Activated CD8-positive, alpha-beta memory T cell treated with anti-CD3 and anti-CD28 coated beads for 1 hour (primary cell): ENCODE measurements at regions not wholly inside any gene's neighbourhood (a gene's known extent, or its start where the extent isn't known, plus 50 kb on each side); places are given as distances from the start of the nearest gene placed in this dataset.

Experiments used
- DNase-seq, 2 donors: peaks; one replicate each; pipeline ENCODE4 v3.0.0-alpha.2; 2020; ENCODE audit warnings: low read depth in 1 of 2; ENCODE audit errors: extremely low read depth in 1 of 2

DNA sequence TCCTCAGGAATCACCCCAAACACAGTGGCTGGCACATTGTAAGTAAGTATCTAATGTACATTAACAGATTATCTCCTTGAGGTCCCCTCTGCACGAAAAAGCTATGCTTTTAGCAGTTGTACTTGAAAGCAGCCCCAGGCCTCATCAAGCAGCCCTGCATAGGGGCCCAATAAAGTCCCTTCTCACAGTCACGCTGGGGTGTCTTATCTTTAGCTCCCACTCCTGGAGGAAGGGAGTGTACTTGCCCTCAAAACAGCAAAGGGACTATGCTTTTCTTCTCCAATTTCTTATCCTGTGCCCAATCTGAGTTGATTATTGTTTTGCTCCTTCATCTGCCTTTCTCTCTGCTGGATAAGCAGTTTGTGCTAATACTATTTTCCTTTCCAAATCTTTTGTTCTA is 168.8 kb upstream of the PLXNA2 start:
- no peak for DNase-seq

DNA sequence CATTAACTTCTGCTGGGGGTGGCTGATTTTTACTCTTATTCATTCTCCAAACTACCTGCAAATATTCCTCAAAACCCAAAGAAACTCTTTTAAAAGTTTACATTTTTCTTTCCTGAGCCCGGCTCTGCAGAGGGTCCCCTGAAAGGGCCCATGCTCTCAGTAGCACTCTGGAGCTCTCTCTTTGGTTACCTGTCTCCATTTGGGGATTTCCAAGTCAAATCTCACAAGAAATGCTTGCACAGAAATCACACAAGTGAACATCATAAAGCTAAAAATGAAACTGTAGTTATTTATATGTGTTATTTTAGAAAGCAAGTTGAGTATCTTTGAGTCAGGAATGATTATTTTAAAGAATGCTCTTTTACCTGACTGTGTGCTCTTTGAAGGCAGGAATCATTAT is 174.5 kb upstream of the PLXNA2 start:
- no peak for DNase-seq

GRCh38 chr1:208419746-208420420 is 175.7 kb upstream of the PLXNA2 start:
- no peak for DNase-seq

GRCh38 chr1:208420696-208421095 is 176.5 kb upstream of the PLXNA2 start:
- no peak for DNase-seq

DNA sequence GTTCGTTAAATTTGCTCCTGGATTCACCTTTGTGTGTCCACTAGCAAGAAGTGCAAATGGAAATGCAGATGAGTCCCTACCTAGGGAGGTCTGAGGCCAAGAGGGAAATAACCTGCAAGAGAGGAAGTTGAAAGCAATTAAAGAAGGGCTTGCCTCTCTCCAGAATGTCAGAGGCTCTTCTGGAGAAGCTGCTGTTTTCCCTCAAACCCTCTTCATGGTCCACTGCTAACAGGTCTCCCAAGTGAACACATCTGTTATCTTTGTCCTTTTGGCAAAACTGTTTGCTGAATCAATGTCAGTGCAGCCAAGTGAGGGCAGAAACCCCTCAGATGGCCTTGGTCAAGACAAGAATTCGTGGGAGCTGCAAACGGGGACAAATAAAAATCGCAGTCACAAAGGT is 177.3 kb upstream of the PLXNA2 start:
- DNase-seq = no peak

- DNase-seq = no peak
Observed at GRCh38 chr1:208423526-208423925, 179.3 kb upstream of the PLXNA2 start.

GRCh38 chr1:208425096-208425495 is 180.9 kb upstream of the PLXNA2 start:
- DNase-seq = no peak

DNA sequence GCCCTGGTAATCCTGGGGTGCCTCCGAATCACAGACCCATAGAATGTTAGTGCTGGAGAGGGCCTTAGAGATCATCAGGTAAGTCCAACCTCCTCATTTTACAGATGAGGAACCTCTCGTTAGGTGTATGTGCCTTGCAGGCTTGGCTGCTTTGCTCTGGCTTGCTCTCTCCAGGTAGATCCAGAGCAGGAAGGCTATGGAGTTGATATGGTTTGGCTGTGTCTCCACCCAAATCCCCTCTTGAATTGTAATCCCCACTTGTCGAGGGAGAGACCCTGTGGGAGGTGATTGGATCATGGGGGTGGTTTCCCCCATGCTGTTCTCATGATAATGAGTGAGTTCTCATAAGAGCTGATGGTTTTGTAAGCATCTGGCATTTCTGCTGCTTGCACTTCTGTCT is 186.0 kb upstream of the PLXNA2 start:
- DNase-seq = no peak

DNA sequence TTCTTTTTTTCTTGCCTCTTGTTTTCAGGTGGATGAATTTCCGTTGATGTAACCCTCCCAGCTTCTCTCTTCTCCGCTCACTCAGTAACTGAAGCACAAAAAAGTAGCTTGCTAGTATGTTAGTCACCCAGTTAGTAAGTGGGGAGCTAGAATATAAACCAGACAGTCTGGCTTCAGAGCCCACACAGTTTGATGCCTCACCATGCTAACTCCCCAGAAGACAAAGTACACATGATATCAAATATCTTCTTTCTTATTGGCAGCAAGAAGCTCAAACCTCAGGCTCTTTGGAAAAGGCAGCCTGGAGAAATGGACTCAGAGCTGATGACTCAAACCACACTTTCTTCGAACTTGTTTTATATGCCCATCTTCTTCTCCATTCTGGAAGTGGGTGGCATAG is 187.5 kb upstream of the PLXNA2 start:
- DNase-seq = no peak

DNA sequence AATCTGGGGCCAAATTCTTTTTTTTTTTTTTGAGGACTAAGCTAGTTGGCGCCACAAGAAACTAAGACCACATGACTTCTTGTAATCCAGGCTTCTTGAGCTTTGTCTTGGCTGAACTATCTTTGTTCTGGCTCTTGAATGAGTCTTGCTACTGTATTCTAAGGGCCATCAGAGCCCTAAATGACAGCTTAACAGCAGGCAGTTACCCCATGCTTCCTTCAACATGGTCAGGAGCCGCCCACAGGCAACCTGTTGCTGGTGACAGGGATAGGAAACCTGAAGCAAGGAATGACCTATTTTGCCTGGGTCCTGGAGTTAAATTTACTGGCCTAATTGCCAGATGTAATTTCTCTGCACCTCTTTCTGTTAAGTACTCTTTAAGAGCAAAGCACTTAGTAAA is 188.2 kb upstream of the PLXNA2 start:
- DNase-seq = no peak

DNA sequence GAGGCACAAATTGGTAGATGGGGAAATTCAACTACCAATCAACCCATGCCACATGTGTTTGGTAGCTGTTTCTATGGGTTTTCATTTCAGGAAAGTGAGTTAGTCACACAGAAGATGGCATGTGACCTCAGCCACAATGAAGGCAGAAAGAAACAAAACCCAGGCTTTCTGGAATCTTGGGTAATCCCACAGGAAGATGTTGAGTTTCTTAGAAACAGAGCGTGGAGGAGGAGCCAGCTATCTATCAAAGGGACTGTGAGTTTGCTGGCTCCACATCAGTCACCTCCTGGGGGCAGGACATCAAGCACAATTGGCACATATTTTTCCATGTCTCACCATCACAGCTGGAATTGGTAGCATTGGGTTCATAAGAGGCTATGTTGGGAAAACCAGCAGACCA is 188.9 kb upstream of the PLXNA2 start:
- no peak for DNase-seq

- DNase-seq = no peak
Observed at GRCh38 chr1:208433971-208434370, 189.8 kb upstream of the PLXNA2 start.

DNA sequence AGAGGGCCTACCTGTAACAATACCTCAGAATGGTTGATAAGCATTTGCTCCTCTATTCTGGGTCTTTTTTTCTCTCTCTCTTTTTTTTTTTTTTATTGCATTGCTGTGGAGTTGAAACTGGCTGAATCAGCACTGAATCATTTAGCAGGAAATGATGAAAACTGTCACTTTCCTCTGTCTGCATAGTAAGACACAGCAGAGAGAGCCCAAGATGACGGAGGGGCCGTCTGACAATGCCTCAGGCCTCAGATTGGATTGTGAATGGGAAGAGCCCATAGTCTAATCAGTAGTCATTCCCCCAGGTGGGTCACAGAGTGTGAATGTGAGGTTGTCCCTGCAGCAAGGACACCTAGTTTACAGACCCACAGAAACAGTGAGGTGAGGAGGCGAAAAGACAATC is 193.2 kb upstream of the PLXNA2 start:
- no peak for DNase-seq

DNA sequence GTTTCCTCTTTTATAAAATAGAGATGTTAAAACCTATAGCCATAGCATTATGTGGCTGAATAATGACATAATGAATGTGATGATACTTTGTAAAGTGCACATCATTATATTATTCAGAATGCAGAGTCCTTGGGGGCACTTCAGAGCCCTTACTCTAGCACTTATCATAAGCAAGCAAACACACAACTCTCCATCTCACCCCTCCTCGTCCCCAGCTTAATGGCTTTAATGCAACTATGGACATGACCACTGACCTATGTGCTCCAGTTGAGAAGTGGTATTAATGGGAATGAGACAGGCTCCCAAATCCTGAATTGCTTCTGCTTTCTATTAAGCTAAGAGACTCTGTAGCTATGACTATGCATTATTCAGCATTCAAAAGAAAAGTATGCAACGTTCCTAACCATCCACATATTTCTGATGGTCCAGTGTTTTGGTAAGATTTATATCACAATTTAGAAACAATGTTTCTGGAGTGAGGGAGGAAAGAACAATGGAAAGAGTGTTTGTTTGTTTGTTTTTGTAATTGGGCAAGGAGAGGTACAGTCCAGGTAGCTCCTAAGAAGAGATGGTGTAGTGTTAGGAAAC is 194.0 kb upstream of the PLXNA2 start:
- no peak for DNase-seq

DNA sequence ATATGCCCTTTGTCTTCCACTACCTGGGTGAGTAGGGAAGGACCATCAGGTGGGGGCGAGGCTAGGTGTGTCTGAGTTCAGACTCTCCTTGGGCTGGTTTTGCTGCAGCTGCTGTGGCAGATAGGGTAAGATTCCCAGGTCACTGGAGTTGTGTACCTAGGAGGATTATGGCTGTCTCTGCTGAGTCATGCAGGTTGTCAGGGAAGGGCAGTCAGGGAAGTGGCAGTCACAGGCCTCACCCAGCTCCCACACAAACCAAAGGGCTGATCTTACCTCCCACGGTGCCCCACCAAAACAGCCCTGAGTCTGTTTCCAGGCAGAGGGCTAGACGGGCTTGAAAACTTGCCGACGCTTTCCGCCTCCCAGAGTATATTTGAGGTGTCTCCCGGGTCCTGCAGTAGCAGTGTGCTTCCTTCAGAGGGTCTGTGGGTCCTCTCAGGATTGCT is 201.6 kb upstream of the PLXNA2 start:
- no peak for DNase-seq

DNA sequence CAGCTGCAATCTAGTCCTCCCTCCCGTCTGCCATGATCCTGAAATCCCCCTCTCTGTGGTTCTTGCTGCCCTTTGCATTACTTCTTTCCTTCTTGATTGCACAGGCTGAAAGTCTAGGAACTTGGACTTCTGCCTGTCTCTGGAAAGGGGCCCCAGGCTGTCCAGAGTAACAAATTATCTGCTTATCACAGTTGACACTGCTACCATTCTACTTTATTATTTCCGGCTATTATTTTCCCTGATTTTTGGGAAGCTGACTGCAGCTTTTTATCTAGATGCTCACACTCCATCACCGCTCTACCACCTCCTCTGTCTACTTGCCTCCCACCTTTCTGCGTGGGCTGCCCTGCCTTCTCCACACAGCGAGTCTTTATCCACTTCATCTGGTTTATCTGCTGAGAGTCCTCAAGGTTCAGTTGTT is 202.1 kb upstream of the PLXNA2 start:
- DNase-seq = no peak

DNA sequence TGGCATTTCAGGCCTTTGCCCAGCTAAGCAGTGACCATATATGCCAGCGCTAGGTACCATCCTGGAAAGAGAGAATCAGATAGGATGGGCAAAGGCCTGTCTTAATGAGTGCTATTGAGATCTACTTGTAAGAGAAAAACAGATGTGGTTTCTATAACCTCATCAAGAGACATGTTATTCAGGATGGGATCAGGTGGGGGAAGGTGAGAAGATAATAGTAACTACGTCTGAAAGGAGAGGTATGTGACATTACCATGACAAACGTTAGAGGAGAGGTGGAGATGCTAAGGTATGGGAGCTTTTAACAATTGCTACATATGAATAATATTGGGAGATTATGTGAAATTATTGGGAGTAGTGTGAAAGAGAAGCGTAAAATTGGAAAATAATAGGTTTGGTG is 204.2 kb upstream of the PLXNA2 start:
- no peak for DNase-seq

GRCh38 chr1:208449951-208450350 is 205.8 kb upstream of the PLXNA2 start:
- no peak for DNase-seq

DNA sequence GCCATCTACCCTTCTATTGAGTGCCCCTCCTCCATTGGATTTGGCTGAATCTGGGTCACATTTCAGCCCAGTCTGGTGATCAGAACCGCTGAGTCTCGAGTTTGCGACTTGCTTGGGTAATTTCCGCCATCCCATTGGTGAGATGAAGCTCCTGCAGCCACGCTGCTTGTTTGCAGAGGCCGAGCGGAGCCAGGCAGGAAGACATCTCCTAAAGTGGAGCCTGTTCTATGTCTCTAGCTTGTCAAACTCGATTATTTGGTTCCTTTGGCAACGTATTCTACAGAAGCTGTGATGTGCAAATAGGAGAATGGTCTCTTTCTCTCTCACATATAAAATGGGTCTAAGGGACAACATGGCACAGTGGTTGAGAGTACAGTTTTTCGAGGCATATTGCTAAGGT is 206.8 kb upstream of the PLXNA2 start:
- no peak for DNase-seq

DNA sequence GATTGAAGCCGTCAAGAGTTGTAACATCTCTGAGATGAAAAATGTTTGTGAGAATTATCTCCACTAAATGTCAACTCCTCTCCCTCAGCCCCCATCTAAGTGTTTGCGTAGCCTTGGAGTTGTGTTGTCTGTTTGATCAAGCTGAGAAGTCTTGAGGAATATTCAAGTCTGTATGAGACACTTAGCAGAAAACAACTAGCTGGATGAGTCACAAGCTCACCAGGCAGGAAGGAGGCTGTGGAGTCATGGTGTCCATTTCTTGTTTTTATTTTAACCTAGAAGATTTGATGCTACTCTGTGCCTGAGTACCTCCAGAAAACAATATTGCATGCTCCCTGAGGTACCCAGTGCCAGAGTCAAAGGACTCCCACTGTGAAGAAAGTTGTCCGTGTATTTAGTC is 211.6 kb upstream of the PLXNA2 start:
- DNase-seq = no peak

GRCh38 chr1:208456487-208456886 is 212.3 kb upstream of the PLXNA2 start:
- no peak for DNase-seq

DNA sequence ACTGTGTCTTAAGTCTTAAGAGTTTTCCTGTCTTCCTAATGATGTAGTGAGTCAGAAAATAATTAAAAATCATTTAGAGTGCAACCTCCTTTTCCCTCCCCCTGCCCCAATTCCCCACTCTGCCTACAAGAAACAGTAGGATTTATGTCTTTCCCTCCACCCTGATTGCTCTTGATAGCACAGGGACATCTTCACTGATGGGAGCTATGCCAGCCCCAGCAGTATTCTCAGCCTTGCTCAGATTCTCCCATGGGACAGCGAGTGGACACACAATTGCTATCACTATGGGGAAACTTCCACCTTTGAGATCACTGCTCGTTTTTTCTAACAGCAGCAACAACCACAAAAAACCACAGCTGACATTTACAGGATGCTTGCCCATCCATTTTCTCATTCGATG is 216.6 kb upstream of the PLXNA2 start:
- DNase-seq = no peak

GRCh38 chr1:208461680-208462079 is 217.5 kb upstream of the PLXNA2 start:
- no peak for DNase-seq
